ENCODE measurements at regions not wholly inside any gene's neighbourhood (a gene's known extent, or its start where the extent isn't known, plus 50 kb on each side); places are given as distances from the start of the nearest gene placed in this dataset.

GRCh38 chr20:21609981-21610380, 95.5 kb upstream of the PAX1 start:
- H3K4me3 ChIP-seq (ENCODE audit: low read depth, low read length): no peak overlapping the region
- TF ChIP-seq, protein P1, sequence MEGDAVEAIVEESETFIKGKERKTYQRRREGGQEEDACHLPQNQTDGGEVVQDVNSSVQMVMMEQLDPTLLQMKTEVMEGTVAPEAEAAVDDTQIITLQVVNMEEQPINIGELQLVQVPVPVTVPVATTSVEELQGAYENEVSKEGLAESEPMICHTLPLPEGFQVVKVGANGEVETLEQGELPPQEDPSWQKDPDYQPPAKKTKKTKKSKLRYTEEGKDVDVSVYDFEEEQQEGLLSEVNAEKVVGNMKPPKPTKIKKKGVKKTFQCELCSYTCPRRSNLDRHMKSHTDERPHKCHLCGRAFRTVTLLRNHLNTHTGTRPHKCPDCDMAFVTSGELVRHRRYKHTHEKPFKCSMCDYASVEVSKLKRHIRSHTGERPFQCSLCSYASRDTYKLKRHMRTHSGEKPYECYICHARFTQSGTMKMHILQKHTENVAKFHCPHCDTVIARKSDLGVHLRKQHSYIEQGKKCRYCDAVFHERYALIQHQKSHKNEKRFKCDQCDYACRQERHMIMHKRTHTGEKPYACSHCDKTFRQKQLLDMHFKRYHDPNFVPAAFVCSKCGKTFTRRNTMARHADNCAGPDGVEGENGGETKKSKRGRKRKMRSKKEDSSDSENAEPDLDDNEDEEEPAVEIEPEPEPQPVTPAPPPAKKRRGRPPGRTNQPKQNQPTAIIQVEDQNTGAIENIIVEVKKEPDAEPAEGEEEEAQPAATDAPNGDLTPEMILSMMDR (IDR thresholded peaks at IDR 0.05; ENCODE audit: low read depth, low read length): no peak

DNA sequence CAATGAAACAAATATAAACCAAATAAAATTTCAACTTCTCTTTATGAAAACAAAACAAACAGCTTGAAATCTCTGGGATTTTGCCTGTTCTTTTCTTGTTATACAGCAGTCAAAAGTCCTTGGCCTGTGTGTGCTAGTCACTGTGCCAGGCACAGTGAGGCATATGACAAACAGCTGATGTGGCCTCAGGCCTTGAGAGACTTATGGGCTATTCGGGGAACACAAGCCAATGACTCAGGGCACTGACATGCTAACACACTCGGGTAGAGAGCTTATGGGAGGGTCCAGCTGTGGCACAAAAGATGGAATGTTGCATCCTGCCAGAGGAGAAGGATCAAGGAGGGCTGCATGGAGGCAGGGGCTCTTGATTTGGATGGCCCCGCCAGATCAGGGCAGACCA, 95.4 kb upstream of the NKX2-2 start:
- no peak overlapping the region for H3K4me3 ChIP-seq (ENCODE audit: low read depth, low read length)
- TF ChIP-seq, protein P1 (IDR thresholded peaks at IDR 0.05; ENCODE audit: low read depth, low read length): no peak

- no peak overlapping the region for H3K4me3 ChIP-seq (ENCODE audit: low read depth, low read length)
Measured at GRCh38 chr20:21608777-21609176, 94.9 kb upstream of the NKX2-2 start.

DNA sequence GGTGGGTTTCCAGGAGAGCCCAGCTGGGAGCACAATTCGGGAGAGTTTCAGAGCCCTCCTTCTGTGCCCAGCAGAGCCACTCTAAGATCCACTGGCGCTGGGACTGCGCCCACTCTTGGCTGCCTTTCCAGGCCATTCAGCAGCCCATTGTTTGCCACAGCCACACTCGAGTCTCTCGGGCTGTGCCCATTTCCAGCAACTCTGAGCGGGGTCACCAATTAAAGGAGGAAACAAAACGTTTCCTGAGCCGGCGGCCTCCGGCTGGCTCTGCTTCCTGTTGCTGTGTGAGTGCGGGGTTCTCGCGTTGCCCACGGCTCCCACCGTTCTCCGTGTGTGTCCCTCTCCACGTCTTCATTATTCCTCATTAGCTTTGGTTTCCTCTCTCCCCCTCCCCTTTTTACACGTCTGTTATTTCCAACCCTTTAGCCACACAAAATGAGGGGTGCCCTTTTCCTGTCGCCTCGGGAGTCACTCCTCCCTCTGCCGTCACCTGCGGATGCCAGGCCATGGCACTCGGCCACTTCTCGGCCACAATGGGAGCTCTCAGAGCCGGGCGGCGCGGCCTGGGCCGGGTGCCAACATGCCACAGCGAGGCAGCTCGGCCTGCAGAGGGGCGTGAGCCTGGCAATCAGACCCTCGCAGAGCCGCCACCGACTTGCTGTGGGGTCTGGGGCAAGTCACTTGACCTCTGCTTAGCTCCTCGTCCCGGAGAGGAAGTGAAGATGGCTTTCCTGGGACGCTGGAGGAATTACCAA, 94.3 kb upstream of the NKX2-2 start:
- H3K4me3 ChIP-seq (ENCODE audit: low read depth, low read length): no peak overlapping the region
- TF ChIP-seq, protein P1 (IDR thresholded peaks at IDR 0.05; ENCODE audit: low read depth, low read length): no peak

More at GRCh38 chr20:21608777-21609176, 94.9 kb upstream of the NKX2-2 start:
- TF ChIP-seq, protein P1 (IDR thresholded peaks at IDR 0.05; ENCODE audit: low read depth, low read length): no peak

- no peak overlapping the region for H3K4me3 ChIP-seq (ENCODE audit: low read depth, low read length)
- TF ChIP-seq, protein P1 (IDR thresholded peaks at IDR 0.05; ENCODE audit: low read depth, low read length): no peak
Measured at GRCh38 chr20:21601799-21602198, 87.9 kb upstream of the NKX2-2 start.

DNA sequence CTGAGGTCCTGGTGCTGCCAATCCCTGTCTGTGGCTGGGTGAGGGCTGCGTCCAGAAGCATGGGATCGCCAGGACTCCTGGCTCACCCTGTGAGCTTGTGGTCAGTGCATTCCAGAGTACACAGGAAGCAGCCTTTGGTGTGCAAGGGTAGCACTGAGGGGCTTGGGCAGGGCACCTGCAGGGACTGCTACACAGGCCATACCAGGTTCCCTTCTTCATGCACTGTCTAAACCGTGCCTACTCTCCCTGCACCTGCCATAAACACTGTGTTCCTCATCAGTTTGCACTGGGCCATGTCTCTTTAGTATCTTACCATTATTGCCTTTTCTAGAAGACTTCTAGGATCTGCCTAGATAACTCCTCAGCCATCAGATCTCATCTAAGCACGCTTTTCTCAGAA, 72.8 kb upstream of the NKX2-2 start:
- TF ChIP-seq, protein P1 (IDR thresholded peaks at IDR 0.05; ENCODE audit: low read depth, low read length): no peak
- no peak overlapping the region for H3K4me3 ChIP-seq (ENCODE audit: low read depth, low read length)

- TF ChIP-seq, protein P1 (IDR thresholded peaks at IDR 0.05; ENCODE audit: low read depth, low read length): no peak
- no peak overlapping the region for H3K4me3 ChIP-seq (ENCODE audit: low read depth, low read length)
Measured at GRCh38 chr20:21583486-21584168, 69.8 kb upstream of the NKX2-2 start.

All from WI38 (cell line).